Mononuclear cell (primary cell): ENCODE measurements at regions not wholly inside any gene's neighbourhood (a gene's known extent, or its start where the extent isn't known, plus 50 kb on each side); places are given as distances from the start of the nearest gene placed in this dataset.
"Not testable (repeated sequence)": the region's sequence is repeated elsewhere in the genome, so short reads cannot be mapped to it uniquely, and the experiment has no call there.

Experiments used
- H3K27me3 ChIP-seq: 2 replicates; pipeline ENCODE4 v1.6.0; 2011; ENCODE audit warnings: low read length, control low read depth; ENCODE audit not compliant: insufficient read depth
- H3K4me1 ChIP-seq: 2 replicates; pipeline ENCODE4 v1.5.1; 2011; ENCODE audit warnings: mild to moderate bottlenecking, low read length, control low read depth; ENCODE audit not compliant: insufficient read depth
- H3K4me3 ChIP-seq: 2 replicates; pipeline ENCODE4 v1.5.1; 2011; ENCODE audit warnings: mild to moderate bottlenecking, low read length, moderate library complexity
- H3K9me3 ChIP-seq: 2 replicates; pipeline ENCODE4 v1.5.1; 2011; ENCODE audit warnings: low read depth, mild to moderate bottlenecking, control low read depth, low read length

GRCh38 chr6:164967102-164967501 is 342.3 kb downstream of the C6orf118 start:
- H3K9me3 ChIP-seq: no peaks in the 10 kb centered on the region
- no peaks in the 10 kb centered on the region for H3K4me1 ChIP-seq
- H3K4me3 ChIP-seq: no peak overlapping the region
- H3K27me3 ChIP-seq: no peaks in the 10 kb centered on the region

GRCh38 chr6:164962805-164963204 is 346.6 kb downstream of the C6orf118 start:
- Histone ChIP-seq H3K4me1 (no peaks in the 10 kb centered on the region), H3K9me3 (no peaks in the 10 kb centered on the region), H3K4me3 (no peak overlapping the region), H3K27me3 (no peaks in the 10 kb centered on the region)

- no peaks in the 10 kb centered on the region for H3K9me3 ChIP-seq
- H3K27me3 ChIP-seq: no peaks in the 10 kb centered on the region
- H3K4me1 ChIP-seq: no peaks in the 10 kb centered on the region
- H3K4me3 ChIP-seq: no peak overlapping the region
Observed at GRCh38 chr6:164947164-164947563, 362.2 kb downstream of the C6orf118 start.

GRCh38 chr6:164942271-164942670 is 367.1 kb downstream of the C6orf118 start:
- H3K9me3 ChIP-seq: no peaks in the 10 kb centered on the region
- H3K27me3 ChIP-seq: no peaks in the 10 kb centered on the region
- no peaks in the 10 kb centered on the region for H3K4me1 ChIP-seq
- no peak overlapping the region for H3K4me3 ChIP-seq

- H3K9me3 ChIP-seq, H3K4me3 ChIP-seq, H3K4me1 ChIP-seq, H3K27me3 ChIP-seq: not testable (repeated sequence)
Observed at GRCh38 chr6:164933238-164933794, 376.1 kb downstream of the C6orf118 start.

- H3K4me3 ChIP-seq: no peak overlapping the region
- H3K4me1 ChIP-seq: no peaks in the 10 kb centered on the region
- no peaks in the 10 kb centered on the region for H3K9me3 ChIP-seq
- H3K27me3 ChIP-seq: no peaks in the 10 kb centered on the region
Observed at GRCh38 chr6:164929408-164929977, 379.9 kb downstream of the C6orf118 start.

GRCh38 chr6:164928728-164929407 is 380.5 kb downstream of the C6orf118 start:
- H3K9me3 ChIP-seq: no peaks in the 10 kb centered on the region
- H3K27me3 ChIP-seq: no peaks in the 10 kb centered on the region
- H3K4me1 ChIP-seq: no peaks in the 10 kb centered on the region
- H3K4me3 ChIP-seq: no peak overlapping the region

- Histone ChIP-seq H3K9me3 (no peaks in the 10 kb centered on the region), H3K4me3 (no peak overlapping the region), H3K27me3 (no peaks in the 10 kb centered on the region), H3K4me1 (no peaks in the 10 kb centered on the region)
Observed at GRCh38 chr6:164928057-164928727, 381.2 kb downstream of the C6orf118 start.

- Histone ChIP-seq H3K9me3 (no peaks in the 10 kb centered on the region), H3K4me1 (no peaks in the 10 kb centered on the region), H3K27me3 (no peaks in the 10 kb centered on the region), H3K4me3 (no peak overlapping the region)
Observed at GRCh38 chr6:164927288-164928056, 381.9 kb downstream of the C6orf118 start.

GRCh38 chr6:164926686-164927085 is 382.7 kb downstream of the C6orf118 start:
- Histone ChIP-seq H3K4me1 (no peaks in the 10 kb centered on the region), H3K4me3 (no peak overlapping the region), H3K27me3 (no peaks in the 10 kb centered on the region), H3K9me3 (no peaks in the 10 kb centered on the region)

- no peak overlapping the region for H3K4me3 ChIP-seq
- H3K4me1 ChIP-seq: no peaks in the 10 kb centered on the region
- no peaks in the 10 kb centered on the region for H3K9me3 ChIP-seq
- H3K27me3 ChIP-seq: no peaks in the 10 kb centered on the region
Observed at GRCh38 chr6:164925681-164926530, 383.5 kb downstream of the C6orf118 start.

GRCh38 chr6:164924674-164925073 is 384.7 kb downstream of the C6orf118 start:
- Histone ChIP-seq H3K9me3 (no peaks in the 10 kb centered on the region), H3K4me1 (no peaks in the 10 kb centered on the region), H3K4me3 (no peak overlapping the region), H3K27me3 (no peaks in the 10 kb centered on the region)

GRCh38 chr6:164917211-164917610 is 392.2 kb downstream of the C6orf118 start:
- H3K4me3 ChIP-seq: no peak overlapping the region
- no peaks in the 10 kb centered on the region for H3K9me3 ChIP-seq
- H3K27me3 ChIP-seq: no peaks in the 10 kb centered on the region
- H3K4me1 ChIP-seq: no peaks in the 10 kb centered on the region

- Histone ChIP-seq H3K4me3 (no peak overlapping the region), H3K27me3 (no peaks in the 10 kb centered on the region), H3K9me3 (no peaks in the 10 kb centered on the region), H3K4me1 (no peaks in the 10 kb centered on the region)
Observed at GRCh38 chr6:164916087-164916486, 393.3 kb downstream of the C6orf118 start.
